Loucy (cell line): ENCODE measurements at regions not wholly inside any gene's neighbourhood (a gene's known extent, or its start where the extent isn't known, plus 50 kb on each side); places are given as distances from the start of the nearest gene placed in this dataset.

Experiments used
- H2AFZ ChIP-seq: fragments of 200-600 bp; sonication (generic); 2 replicates; pipeline ENCODE4 v1.6.0; 2016; ENCODE audit warnings: antibody characterized with exemption, mild to moderate bottlenecking, low read length, moderate library complexity
- H3F3A ChIP-seq: fragments of 200-600 bp; 2 replicates; pipeline ENCODE4 v1.6.0; 2016; ENCODE audit warnings: antibody characterized with exemption, low read depth, mild to moderate bottlenecking
- H3K27me3 ChIP-seq: fragments of 200-600 bp; sonication (generic); 2 replicates; pipeline ENCODE4 v1.6.1; 2014; ENCODE audit warnings: low read length, mild to moderate bottlenecking; ENCODE audit not compliant: insufficient read depth, poor library complexity, severe bottlenecking
- H3K36me3 ChIP-seq: fragments of 200-600 bp; sonication (generic); 2 replicates; pipeline ENCODE4 v1.6.1; 2016; ENCODE audit warnings: low read length; ENCODE audit not compliant: insufficient read depth
- H3K4me1 ChIP-seq: fragments of 200-600 bp; sonication (generic); 2 replicates; pipeline ENCODE4 v1.5.1; 2014; ENCODE audit warnings: low read length, mild to moderate bottlenecking; ENCODE audit not compliant: insufficient read depth, poor library complexity, severe bottlenecking
- H3K4me2 ChIP-seq: fragments of 200-600 bp; sonication (generic); 2 replicates; pipeline ENCODE4 v1.6.0; 2014; ENCODE audit warnings: antibody characterized with exemption, low read length, low read depth, mild to moderate bottlenecking; ENCODE audit not compliant: poor library complexity, severe bottlenecking
- H3K4me3 ChIP-seq: fragments of 200-600 bp; sonication (generic); 2 replicates; pipeline ENCODE4 v1.5.1; 2014; ENCODE audit warnings: low read length, mild to moderate bottlenecking, mixed read lengths; ENCODE audit not compliant: poor library complexity, severe bottlenecking
- H3K79me2 ChIP-seq: fragments of 200-600 bp; sonication (generic); 2 replicates; pipeline ENCODE4 v1.6.1; 2014; ENCODE audit warnings: low read length; ENCODE audit not compliant: insufficient read depth
- H3K9ac ChIP-seq: fragments of 200-600 bp; sonication (generic); 2 replicates; pipeline ENCODE4 v1.6.0; 2014; ENCODE audit warnings: mild to moderate bottlenecking, low read depth, low read length, moderate library complexity; ENCODE audit not compliant: poor library complexity, severe bottlenecking
- H3K9me2 ChIP-seq: fragments of 200-600 bp; sonication (generic); replicated peaks from 2 replicates; pipeline ENCODE4 v1.6.1; 2016; ENCODE audit warnings: low read depth, low read length, mixed read lengths
- H3K9me3 ChIP-seq: fragments of 200-600 bp; sonication (generic); 2 replicates; pipeline ENCODE4 v1.6.1; 2014; ENCODE audit warnings: mild to moderate bottlenecking, antibody characterized with exemption, low read length, low read depth; ENCODE audit not compliant: insufficient read depth
- H4K20me1 ChIP-seq: fragments of 200-600 bp; sonication (generic); 2 replicates; pipeline ENCODE4 v1.6.0; 2014; ENCODE audit warnings: antibody characterized with exemption, low read length, mild to moderate bottlenecking; ENCODE audit not compliant: insufficient read depth, poor library complexity, severe bottlenecking
- CTCF ChIP-seq: fragments of 200-600 bp; sonication (generic); conservative IDR thresholded peaks from 2 replicates; pipeline ENCODE4 v1.5.1; 2014; ENCODE audit warnings: mild to moderate bottlenecking, antibody characterized with exemption, low read length
- EZH2phosphoT487 ChIP-seq: fragments of 200-600 bp; IDR thresholded peaks from 2 replicates; pipeline ENCODE4 v1.6.1; 2018; ENCODE audit warnings: antibody characterized with exemption, mild to moderate bottlenecking, moderate library complexity, borderline replicate concordance

GRCh38 chr2:64779117-64779690 is 125.5 kb upstream of the SERTAD2 start:
- Histone ChIP-seq H3K9me3 (peaks cover 6% of the 10 kb centered on the region), H3K4me3 (no peak overlapping the region), H2AFZ (no peak overlapping the region), H3K4me1 (no peaks in the 10 kb centered on the region), H3F3A (no peaks in the 10 kb centered on the region), H3K9ac (no peak overlapping the region), H4K20me1 (no peaks in the 10 kb centered on the region), H3K79me2 (no peaks in the 10 kb centered on the region), H3K27me3 (no peaks in the 10 kb centered on the region), H3K9me2 (no peaks in the 10 kb centered on the region), H3K36me3 (no peaks in the 10 kb centered on the region), H3K4me2 (no peak overlapping the region)
- TF ChIP-seq CTCF = no peak
- no peak for TF ChIP-seq EZH2phosphoT487

DNA sequence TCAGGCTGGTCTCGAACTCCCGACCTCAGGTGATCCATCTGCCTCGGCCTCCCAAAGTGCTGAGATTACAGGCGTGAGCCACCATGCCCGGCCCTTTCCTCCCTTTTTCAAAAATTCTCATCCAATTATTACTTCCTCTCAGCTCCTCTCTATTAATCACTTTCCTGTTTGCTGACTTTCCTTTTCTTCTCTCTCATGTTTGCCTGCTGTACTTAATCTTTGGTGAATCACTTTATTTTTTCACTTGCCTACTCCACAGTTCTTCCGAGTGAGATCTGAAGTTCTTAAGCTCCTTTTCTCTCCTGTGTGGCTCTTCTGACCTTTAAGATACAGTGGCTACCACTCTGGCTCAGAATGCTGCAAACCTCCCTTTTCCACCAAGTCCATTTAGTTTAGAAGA is 126.3 kb upstream of the SERTAD2 start:
- no peaks in the 10 kb centered on the region for H3K36me3 ChIP-seq
- no peaks in the 10 kb centered on the region for H3K4me1 ChIP-seq
- H3K9me2 ChIP-seq = no peaks in the 10 kb centered on the region
- H3K27me3 ChIP-seq = no peaks in the 10 kb centered on the region
- H3K4me2 ChIP-seq = no peak overlapping the region
- no peak for TF ChIP-seq CTCF
- TF ChIP-seq EZH2phosphoT487 = no peak
- no peaks in the 10 kb centered on the region for H3K79me2 ChIP-seq
- peaks cover 6% of the 10 kb centered on the region for H3K9me3 ChIP-seq
- H2AFZ ChIP-seq = no peak overlapping the region
- no peak overlapping the region for H3K9ac ChIP-seq
- H3F3A ChIP-seq = no peaks in the 10 kb centered on the region
- H3K4me3 ChIP-seq = no peak overlapping the region
- no peaks in the 10 kb centered on the region for H4K20me1 ChIP-seq

DNA sequence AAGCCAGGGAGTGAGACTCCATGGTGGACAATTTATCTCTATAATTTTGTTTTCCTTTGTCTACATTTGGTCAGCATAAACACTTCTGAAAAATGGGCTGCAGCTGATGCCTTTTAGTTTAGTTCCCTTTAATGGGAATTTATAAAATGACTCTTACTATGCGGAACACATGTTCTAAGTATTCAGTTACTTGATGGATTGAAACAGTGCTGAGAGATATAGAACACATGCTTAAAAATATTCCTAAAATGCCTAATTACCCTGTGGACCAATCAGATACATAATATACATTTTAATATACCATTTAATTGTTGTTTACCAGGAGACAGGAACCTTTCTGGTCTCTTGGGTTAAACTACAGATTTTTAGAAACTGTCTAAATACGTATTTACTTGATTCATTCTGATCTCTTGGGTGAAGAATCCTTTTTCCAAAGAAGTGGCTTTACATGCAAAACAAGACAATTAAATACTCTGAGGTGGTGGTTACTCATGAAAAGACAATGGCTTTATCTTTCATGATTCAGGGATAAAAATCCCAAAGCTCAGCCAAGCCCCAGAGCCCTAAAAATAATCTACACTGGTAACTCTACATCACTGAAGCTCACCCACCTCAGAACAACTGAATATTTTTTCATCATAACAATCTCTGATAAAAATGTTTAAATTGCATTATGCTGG is 128.1 kb upstream of the SERTAD2 start:
- H3K9me2 ChIP-seq = no peaks in the 10 kb centered on the region
- no peaks in the 10 kb centered on the region for H3K27me3 ChIP-seq
- no peak overlapping the region for H2AFZ ChIP-seq
- no peaks in the 10 kb centered on the region for H4K20me1 ChIP-seq
- H3K79me2 ChIP-seq = no peaks in the 10 kb centered on the region
- no peaks in the 10 kb centered on the region for H3K36me3 ChIP-seq
- no peak overlapping the region for H3K4me3 ChIP-seq
- no peak for TF ChIP-seq EZH2phosphoT487
- no peak for TF ChIP-seq CTCF
- H3F3A ChIP-seq = no peaks in the 10 kb centered on the region
- no peaks in the 10 kb centered on the region for H3K4me1 ChIP-seq
- H3K9ac ChIP-seq = no peak overlapping the region
- H3K9me3 ChIP-seq = no peaks in the 10 kb centered on the region
- H3K4me2 ChIP-seq = no peak overlapping the region
